ENCODE measurements at regions not wholly inside any gene's neighbourhood (a gene's known extent, or its start where the extent isn't known, plus 50 kb on each side); places are given as distances from the start of the nearest gene placed in this dataset.

DNA sequence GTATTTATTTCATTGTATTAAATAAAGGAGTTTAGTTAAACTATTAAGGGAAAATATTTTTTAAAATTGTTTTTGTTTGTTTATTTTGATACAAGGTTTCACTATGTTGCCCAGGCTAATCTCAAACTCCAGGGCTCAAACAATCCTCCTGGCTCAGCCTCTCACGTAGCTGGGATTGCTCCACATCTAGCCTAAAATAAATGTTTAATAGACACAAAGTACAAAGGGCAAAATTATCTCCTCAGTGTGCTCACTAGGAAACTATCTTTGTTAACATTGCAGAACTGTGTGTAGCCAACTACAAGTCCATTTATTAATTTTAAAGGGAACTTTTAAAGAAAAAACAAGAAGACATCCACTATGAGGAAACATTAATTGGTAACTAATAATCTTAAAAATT, 207.2 kb upstream of the PCDH17 start:
- DNase-seq: no peak
- in situ Hi-C loops (cut with HindIII; ENCODE audit: low pct_ligation_motif_present, low pct_unique_long_range_greater_than_20kb, low sequenced_read_pairs): no loop called here

- in situ Hi-C loops (cut with HindIII; ENCODE audit: low pct_ligation_motif_present, low pct_unique_long_range_greater_than_20kb, low sequenced_read_pairs): no loop called here
Observed at GRCh38 chr13:57425531-57425930, 206.0 kb upstream of the PCDH17 start.

GRCh38 chr13:57437587-57437986, 194.0 kb upstream of the PCDH17 start:
- no peak for DNase-seq
- in situ Hi-C loops (cut with HindIII; ENCODE audit: low pct_ligation_motif_present, low pct_unique_long_range_greater_than_20kb, low sequenced_read_pairs): no loop called here

More at GRCh38 chr13:57425531-57425930, 206.0 kb upstream of the PCDH17 start:
- DNase-seq: no peak

DNA sequence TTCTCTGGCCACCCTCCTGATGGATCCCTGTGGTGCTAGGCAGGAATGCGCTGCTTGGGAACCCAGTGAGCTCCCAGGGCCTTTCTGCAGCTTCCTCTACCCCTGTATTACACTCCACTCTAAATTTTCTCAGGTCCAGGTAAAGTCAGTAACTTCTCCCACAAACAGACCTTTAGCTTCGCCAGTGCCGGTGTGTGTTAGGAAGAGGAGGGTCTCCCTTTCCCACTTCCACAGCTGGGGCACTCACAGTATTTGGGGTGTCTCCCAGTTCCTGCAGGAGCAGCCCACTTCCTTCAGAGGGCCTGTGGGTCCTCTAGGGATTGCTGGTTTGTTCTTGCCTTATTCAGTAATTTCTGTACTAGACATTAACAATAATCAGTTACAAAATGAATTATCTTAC, 193.5 kb upstream of the PCDH17 start:
- DNase-seq: no peak
- in situ Hi-C loops (cut with HindIII; ENCODE audit: low pct_ligation_motif_present, low pct_unique_long_range_greater_than_20kb, low sequenced_read_pairs): no loop called here

GRCh38 chr13:57443494-57443893, 188.1 kb upstream of the PCDH17 start:
- no peak for DNase-seq
- in situ Hi-C loops (cut with HindIII; ENCODE audit: low pct_ligation_motif_present, low pct_unique_long_range_greater_than_20kb, low sequenced_read_pairs): no loop called here

DNA sequence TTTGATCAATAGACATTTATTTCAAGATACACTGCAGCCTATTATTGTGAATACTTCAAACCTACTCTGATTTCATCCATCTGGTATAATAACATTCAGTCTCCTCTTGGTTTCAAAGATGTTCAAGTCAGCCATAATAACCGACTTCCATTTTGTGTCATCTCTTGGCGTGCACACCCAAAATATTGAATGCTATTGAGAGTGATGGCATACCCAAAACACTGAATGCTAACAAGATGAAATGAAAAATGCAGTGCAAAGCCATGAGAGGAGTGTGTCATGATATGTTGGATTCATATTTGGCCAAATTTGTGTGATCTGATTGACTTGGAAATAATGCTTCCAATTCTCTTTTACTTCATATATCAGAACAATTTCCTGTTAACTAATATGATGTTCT, 181.2 kb upstream of the PCDH17 start:
- in situ Hi-C loops (cut with HindIII; ENCODE audit: low pct_ligation_motif_present, low pct_unique_long_range_greater_than_20kb, low sequenced_read_pairs): no loop called here
- DNase-seq: no peak

- in situ Hi-C loops (cut with HindIII; ENCODE audit: low pct_ligation_motif_present, low pct_unique_long_range_greater_than_20kb, low sequenced_read_pairs): no loop called here
Observed at GRCh38 chr13:57452228-57452627, 179.3 kb upstream of the PCDH17 start.

GRCh38 chr13:57470491-57470890, 161.1 kb upstream of the PCDH17 start:
- in situ Hi-C loops (cut with HindIII; ENCODE audit: low pct_ligation_motif_present, low pct_unique_long_range_greater_than_20kb, low sequenced_read_pairs): no loop called here
- DNase-seq: no peak

More at GRCh38 chr13:57452228-57452627, 179.3 kb upstream of the PCDH17 start:
- DNase-seq: no peak

GRCh38 chr13:57491318-57491717, 140.2 kb upstream of the PCDH17 start:
- in situ Hi-C loops (cut with HindIII; ENCODE audit: low pct_ligation_motif_present, low pct_unique_long_range_greater_than_20kb, low sequenced_read_pairs): no loop called here
- DNase-seq: no peak

- DNase-seq: no peak
- in situ Hi-C loops (cut with HindIII; ENCODE audit: low pct_ligation_motif_present, low pct_unique_long_range_greater_than_20kb, low sequenced_read_pairs): no loop called here
Observed at GRCh38 chr13:57507752-57508463, 123.6 kb upstream of the PCDH17 start.

DNA sequence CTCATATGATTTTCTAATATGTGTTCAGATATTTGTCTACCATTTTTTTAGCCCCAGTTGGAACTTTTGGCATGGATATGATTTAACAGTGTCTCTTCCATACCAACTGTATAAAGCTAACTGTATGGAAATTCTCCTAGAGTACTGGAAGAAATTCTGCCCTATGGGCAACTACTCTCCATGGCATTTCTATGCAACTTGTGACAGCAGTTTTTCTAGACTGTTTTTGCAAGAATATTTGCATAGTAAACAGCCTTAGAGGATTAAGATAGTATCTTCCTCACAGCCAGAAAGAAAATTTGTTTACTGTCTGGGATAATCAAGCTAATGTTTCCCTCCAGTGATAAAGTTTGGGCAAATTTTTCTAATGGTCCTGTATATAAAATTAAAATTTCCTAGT, 119.9 kb upstream of the PCDH17 start:
- in situ Hi-C loops (cut with HindIII; ENCODE audit: low pct_ligation_motif_present, low pct_unique_long_range_greater_than_20kb, low sequenced_read_pairs): no loop called here
- no peak for DNase-seq

DNA sequence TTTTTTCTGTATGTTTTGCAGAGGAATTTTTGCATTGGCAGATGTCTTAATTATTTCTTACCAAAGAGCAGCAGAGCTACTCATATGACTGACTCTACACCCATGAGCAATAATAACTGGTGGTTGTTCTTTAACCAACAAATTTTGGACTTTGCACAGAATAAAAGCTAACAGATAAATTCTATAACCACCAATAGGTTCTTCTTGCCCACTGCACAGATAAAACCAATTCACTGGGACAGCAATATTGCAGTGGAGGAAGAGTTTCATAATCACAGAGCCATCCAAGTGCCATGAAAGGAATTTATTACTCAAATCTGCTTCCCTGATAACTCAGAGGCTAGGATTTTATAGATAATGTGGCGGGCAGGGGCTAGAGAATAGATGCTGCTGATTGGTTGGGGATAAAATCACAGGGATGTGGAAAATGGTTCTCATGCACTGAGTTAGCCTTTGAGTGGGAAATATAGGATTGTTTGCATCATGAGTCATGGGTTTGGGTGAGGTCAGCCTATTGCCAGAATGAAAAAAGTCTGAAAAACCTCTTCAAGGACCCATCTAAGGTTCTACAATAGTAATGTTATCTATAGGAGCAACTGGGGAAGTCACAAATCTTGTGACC, 104.3 kb upstream of the PCDH17 start:
- no peak for DNase-seq
- in situ Hi-C loops (cut with HindIII; ENCODE audit: low pct_ligation_motif_present, low pct_unique_long_range_greater_than_20kb, low sequenced_read_pairs): no loop called here

DNA sequence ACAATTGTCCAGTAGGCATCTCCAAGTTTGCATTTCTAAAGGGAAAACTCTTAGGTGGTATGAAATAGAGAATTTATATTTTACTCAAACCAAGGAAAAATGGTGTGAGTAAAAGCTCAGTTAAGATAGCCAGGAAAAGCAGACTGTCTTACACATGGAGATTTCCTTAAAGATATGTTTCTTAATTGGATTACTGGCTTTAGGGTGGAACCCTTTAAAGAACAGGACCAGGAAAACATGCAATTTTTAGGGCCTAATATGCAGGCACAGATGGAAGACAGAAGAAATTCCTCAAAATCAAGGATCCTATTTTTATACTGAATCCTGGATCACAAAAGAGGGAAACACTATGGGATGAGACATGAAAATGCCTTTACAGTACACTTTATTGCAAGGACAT, 100.3 kb upstream of the PCDH17 start:
- in situ Hi-C loops (cut with HindIII; ENCODE audit: low pct_ligation_motif_present, low pct_unique_long_range_greater_than_20kb, low sequenced_read_pairs): no loop called here
- DNase-seq: no peak

DNA sequence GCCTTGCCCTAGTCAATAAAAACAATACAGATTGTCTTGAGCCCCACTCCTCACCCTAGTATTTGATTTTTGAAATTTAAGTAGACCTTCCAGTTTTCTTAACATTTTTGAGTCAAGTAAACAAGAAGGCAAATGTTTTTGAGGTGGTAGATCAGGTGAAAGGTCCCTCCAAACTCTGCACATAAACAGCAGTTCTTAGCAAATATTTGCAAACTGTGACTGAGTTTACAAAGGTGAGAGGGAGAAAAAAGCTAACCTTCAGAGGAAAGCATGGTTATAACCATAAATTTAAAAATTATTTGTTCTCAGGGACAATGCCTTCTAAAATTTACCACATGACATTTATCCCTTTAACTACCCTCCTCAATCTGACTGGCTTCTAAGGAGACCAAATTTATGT, 84.6 kb upstream of the PCDH17 start:
- no peak for DNase-seq
- in situ Hi-C loops (cut with HindIII; ENCODE audit: low pct_ligation_motif_present, low pct_unique_long_range_greater_than_20kb, low sequenced_read_pairs): no loop called here

DNA sequence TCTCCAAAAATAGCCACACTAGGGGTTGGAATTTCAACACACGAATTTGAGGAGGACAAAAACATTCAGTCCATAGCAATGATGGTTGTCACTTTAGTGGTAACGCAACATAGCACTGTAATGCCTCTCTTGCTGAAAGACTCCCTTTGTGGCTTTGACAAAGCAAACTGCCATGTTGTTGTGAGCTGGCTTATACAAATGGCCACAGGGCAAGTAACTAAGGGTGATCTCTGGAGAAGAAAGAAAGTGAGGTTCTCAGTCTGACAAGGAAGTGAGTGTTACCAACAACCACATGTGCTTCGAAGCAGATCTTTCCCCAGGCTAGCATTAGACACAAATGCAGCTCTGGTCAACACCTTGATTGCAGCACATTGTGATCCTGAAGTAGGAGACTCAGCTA, 79.1 kb upstream of the PCDH17 start:
- in situ Hi-C loops (cut with HindIII; ENCODE audit: low pct_ligation_motif_present, low pct_unique_long_range_greater_than_20kb, low sequenced_read_pairs): no loop called here
- no peak for DNase-seq

DNA sequence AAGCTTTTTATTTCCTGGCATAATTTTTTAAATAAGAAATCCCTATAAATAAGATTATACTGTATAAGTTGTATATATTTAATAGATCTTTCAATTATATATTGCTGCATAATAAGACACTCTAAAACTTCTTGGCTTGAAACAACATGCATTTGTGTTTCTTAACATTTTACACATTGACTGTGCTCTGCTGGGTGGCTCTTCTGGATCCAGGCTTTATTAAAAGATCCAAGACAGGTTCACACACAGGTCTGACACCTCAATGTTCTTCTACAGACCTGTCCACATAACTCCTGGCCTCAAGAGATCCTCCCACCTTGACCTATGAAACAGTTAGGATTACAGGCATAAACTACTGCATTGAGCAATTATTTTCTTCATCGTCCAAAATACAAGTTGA, 77.6 kb upstream of the PCDH17 start:
- in situ Hi-C loops (cut with HindIII; ENCODE audit: low pct_ligation_motif_present, low pct_unique_long_range_greater_than_20kb, low sequenced_read_pairs): no loop called here
- DNase-seq: no peak

- peak; percentile 42 for DNase-seq
- in situ Hi-C loops (cut with HindIII; ENCODE audit: low pct_ligation_motif_present, low pct_unique_long_range_greater_than_20kb, low sequenced_read_pairs): no loop called here
Observed at GRCh38 chr13:57558051-57558467, 73.5 kb upstream of the PCDH17 start.

- no peak for DNase-seq
- in situ Hi-C loops (cut with HindIII; ENCODE audit: low pct_ligation_motif_present, low pct_unique_long_range_greater_than_20kb, low sequenced_read_pairs): no loop called here
Observed at GRCh38 chr13:57568865-57569264, 62.7 kb upstream of the PCDH17 start.

- no peak for DNase-seq
- in situ Hi-C loops (cut with HindIII; ENCODE audit: low pct_ligation_motif_present, low pct_unique_long_range_greater_than_20kb, low sequenced_read_pairs): no loop called here
Observed at GRCh38 chr13:57569986-57570385, 61.6 kb upstream of the PCDH17 start.
